ENCODE measurements at regions not wholly inside any gene's neighbourhood (a gene's known extent, or its start where the extent isn't known, plus 50 kb on each side); places are given as distances from the start of the nearest gene placed in this dataset.

DNA sequence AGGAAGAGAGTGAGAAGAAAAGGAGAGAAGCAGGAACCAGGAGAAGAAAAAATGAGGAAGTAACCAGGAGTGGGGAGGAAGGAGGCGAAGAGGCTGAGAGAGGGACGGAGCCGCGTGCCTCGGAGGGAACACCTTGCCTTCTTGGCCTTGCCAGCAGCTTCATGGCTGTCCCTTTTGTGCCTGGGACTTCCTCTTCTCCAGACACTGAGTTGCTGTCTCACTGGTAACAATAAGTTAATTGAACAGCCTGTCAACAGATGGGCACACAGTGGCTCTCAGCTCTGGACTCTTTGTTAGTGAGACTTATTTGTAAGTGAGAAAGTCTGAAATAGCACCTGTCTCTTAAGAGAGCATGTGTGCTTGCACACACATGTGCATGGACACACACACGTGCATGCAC, 83.2 kb downstream of the GATA3 start:
- BruUV-seq (replicated peaks) = no TSS peak
- POLR2A ChIA-PET (ENCODE audit: unreplicated experiment) = no interaction called here
- no peak overlapping the region for H3K56ac ChIP-seq (ENCODE audit: extremely low read depth, insufficient read depth, low read length)

More for the DNA sequence above, 83.2 kb downstream of the GATA3 start:
- no peak overlapping the region for H3K27ac ChIP-seq (ENCODE audit: insufficient read depth, low read length)
- H3K4me1 ChIP-seq (ENCODE audit: control insufficient read depth, insufficient read depth, low read length) = no peaks in the 10 kb centered on the region
- no peak overlapping the region for H2AFZ ChIP-seq (replicated peaks; ENCODE audit: low read length, poor library complexity)
- dilution Hi-C loops (cut with HindIII; ENCODE audit: low sequenced_read_pairs, unreplicated experiment) = no loop called here
- H3K4me3 ChIP-seq (ENCODE audit: insufficient read depth, low read depth, low read length) = no peak overlapping the region
- no peak overlapping the region for H4K5ac ChIP-seq (ENCODE audit: low read depth, low read length)
- H3K79me1 ChIP-seq (ENCODE audit: low read depth in 1 of 2, low read length in 2 of 2) = no peaks in the 10 kb centered on the region
- no peak overlapping the region for H2BK5ac ChIP-seq (ENCODE audit: low read depth, low read length, poor library complexity, severe bottlenecking)
- CTCF ChIA-PET = no interaction called here
- no peaks in the 10 kb centered on the region for H3K36me3 ChIP-seq (ENCODE audit: control insufficient read depth, insufficient read depth, low read length)
- no peak overlapping the region for H2AK9ac ChIP-seq (replicated peaks; ENCODE audit: low read depth, low read length, poor library complexity)
- in situ Hi-C loops (cut with MboI; ENCODE audit: low sequenced_read_pairs) = no loop called here
- no peak overlapping the region for H3K4me2 ChIP-seq (ENCODE audit: low read depth, low read length)
- no peaks in the 10 kb centered on the region for H3K9me1 ChIP-seq (ENCODE audit: insufficient read depth, low read length)
- H2BK15ac ChIP-seq (ENCODE audit: low read depth, low read length) = no peak overlapping the region
- no peak overlapping the region for H4K91ac ChIP-seq (ENCODE audit: insufficient read depth, low read depth, low read length)
- TF ChIP-seq FOS (IDR thresholded peaks at IDR 0.05; ENCODE audit: low read depth, low read length) = no peak
- no peak for TF ChIP-seq RFX5 (IDR thresholded peaks at IDR 0.05; ENCODE audit: low read depth, low read length)
- TF ChIP-seq CEBPB (IDR thresholded peaks at IDR 0.05; ENCODE audit: low read depth, low read length) = no peak
- TF ChIP-seq, protein P1, sequence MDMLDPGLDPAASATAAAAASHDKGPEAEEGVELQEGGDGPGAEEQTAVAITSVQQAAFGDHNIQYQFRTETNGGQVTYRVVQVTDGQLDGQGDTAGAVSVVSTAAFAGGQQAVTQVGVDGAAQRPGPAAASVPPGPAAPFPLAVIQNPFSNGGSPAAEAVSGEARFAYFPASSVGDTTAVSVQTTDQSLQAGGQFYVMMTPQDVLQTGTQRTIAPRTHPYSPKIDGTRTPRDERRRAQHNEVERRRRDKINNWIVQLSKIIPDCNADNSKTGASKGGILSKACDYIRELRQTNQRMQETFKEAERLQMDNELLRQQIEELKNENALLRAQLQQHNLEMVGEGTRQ (IDR thresholded peaks at IDR 0.05; ENCODE audit: low read depth, low read length) = no peak
- no peak for TF ChIP-seq MAFK (IDR thresholded peaks at IDR 0.05; ENCODE audit: low read depth, low read length)
- no peak for TF ChIP-seq RCOR1 (IDR thresholded peaks at IDR 0.05; ENCODE audit: insufficient replicate concordance, low read length)
- intact Hi-C loops (cut with micrococcal nuclease) = no loop called here
- H2AK5ac ChIP-seq (ENCODE audit: low read depth, low read length) = no peak overlapping the region
- H3K23ac ChIP-seq (ENCODE audit: low read depth, low read length) = no peak overlapping the region
- no peaks in the 10 kb centered on the region for H3K27me3 ChIP-seq (ENCODE audit: control insufficient read depth, insufficient read depth, low read length)
- H2BK120ac ChIP-seq (ENCODE audit: low read depth, low read length) = no peak overlapping the region
- no peak for DNase-seq
- H3K9me3 ChIP-seq (ENCODE audit: control insufficient read depth, insufficient read depth, low read length) = peaks cover 25% of the 10 kb centered on the region
- no peak overlapping the region for H3K4ac ChIP-seq (ENCODE audit: low read depth, low read length)
- no peak overlapping the region for H3K9ac ChIP-seq (ENCODE audit: low read depth, low read length)
- ATAC-seq (ENCODE audit: low read depth) = no peak
- WGBS, 2 experiments (ENCODE audit: extremely low coverage in 2 of 2, insufficient read length in 1 of 2) = no CpG with 5 or more reads among the region's 6 CpGs
- no peak overlapping the region for H3K14ac ChIP-seq (replicated peaks; ENCODE audit: low read depth, low read length)
- H4K8ac ChIP-seq (ENCODE audit: low read depth in 2 of 2, low read length in 2 of 2) = no peak overlapping the region
- H3K18ac ChIP-seq (ENCODE audit: low read depth, low read length) = no peak overlapping the region
- H2BK20ac ChIP-seq (ENCODE audit: low read depth, low read length) = no peak overlapping the region
- no peaks in the 10 kb centered on the region for H4K20me1 ChIP-seq (ENCODE audit: insufficient read depth, low read length)

All from IMR-90 (cell line).